ENCODE measurements at regions not wholly inside any gene's neighbourhood (a gene's known extent, or its start where the extent isn't known, plus 50 kb on each side); places are given as distances from the start of the nearest gene placed in this dataset.
A peak's percentile ranks its signal among the peaks of the same experiment; 100 is the strongest.

GRCh38 chr6:122524056-122524455, 52.4 kb upstream of the SERINC1 start:
- no peak for DNase-seq

- DNase-seq = peak; percentile 25 to 68
Observed at GRCh38 chr6:122530440-122531046, 58.9 kb upstream of the SERINC1 start.

GRCh38 chr6:122548281-122548680, 61.9 kb upstream of the PKIB start:
- DNase-seq = no peak

DNA sequence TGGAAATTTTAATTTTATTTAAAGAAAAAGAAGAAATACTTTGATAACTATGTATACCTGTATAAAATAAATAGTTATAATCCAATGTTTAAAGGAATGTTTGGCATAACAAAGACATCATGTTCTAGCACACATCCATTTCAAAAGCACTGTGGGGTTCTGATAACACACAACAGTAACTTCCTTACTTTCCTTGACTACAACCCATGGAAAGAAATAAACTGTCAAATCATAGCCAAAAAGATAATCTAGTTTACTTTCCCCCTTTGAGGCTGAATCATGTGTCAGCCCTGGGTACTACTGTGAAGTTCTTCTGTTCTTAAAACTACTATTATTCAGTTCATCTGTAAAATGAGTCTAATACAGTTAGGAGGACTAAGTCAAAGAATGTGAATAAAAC, 61.4 kb upstream of the PKIB start:
- no peak for DNase-seq

DNA sequence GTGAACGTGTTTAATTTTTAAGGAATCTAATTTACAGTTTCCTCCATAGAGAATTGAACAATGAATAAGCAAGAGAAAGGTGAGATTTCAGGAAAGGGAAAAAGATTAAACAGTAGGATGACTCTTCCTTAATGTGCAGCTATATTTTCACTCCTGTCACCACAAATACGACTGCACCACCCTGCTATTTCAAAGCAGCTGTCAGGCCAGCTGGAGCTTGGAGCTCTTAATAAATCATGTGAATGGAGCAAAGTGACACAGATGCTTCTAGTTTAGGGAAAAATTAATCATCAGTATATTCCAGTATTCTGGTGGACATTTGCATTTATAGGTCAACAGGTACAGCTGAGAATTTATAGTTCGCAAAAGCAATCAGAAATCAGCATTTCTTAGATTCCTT, 56.5 kb upstream of the PKIB start:
- DNase-seq = no peak

- no peak for DNase-seq
Observed at GRCh38 chr6:122555561-122555960, 54.6 kb upstream of the PKIB start.

- no peak for DNase-seq
Observed at GRCh38 chr6:122558080-122558479, 52.1 kb upstream of the PKIB start.

Data from activated CD4-positive, alpha-beta T cell treated with anti-CD3 and anti-CD28 coated beads for 4 hours (primary cell).